SK-N-SH (cell line): ENCODE measurements at regions not wholly inside any gene's neighbourhood (a gene's known extent, or its start where the extent isn't known, plus 50 kb on each side); places are given as distances from the start of the nearest gene placed in this dataset.

Source experiments
- CTCF ChIA-PET: fragments of 300-600, 350-600 bp; formaldehyde crosslinking; extraction: SDS; loops from one replicate; lab custom pipeline; 2021; lab: Yijun Ruan, JAX
- POLR2A ChIA-PET: fragments of 350-600 bp; sonication (Branson Sonifier 250); formaldehyde crosslinking; extraction: SDS; loops from one replicate; lab custom pipeline; 2020; ENCODE audit warnings: antibody characterized with exemption, inconsistent platforms; lab: Yijun Ruan, JAX
- DNase-seq: peaks from one replicate; pipeline ENCODE4 v3.0.0; 2012
- H2AFZ ChIP-seq: fragments of 200-600 bp; sonication (generic); 2 replicates; pipeline ENCODE4 v1.8.1; 2016; ENCODE audit warnings: antibody characterized with exemption, mild to moderate bottlenecking, low read depth
- H3F3A ChIP-seq: fragments of 200-600 bp; sonication (generic); replicated peaks from 2 replicates; pipeline ENCODE3; 2016; ENCODE audit warnings: antibody characterized with exemption, mild to moderate bottlenecking; ENCODE audit not compliant: insufficient read depth
- H3K27ac ChIP-seq, 2 experiments: fragments of 200-500 bp in 1 of 2; fragments of 200-600 bp in 1 of 2; sonication (Bioruptor generic) in 1 of 2; sonication (generic), shearing (Covaris generic) in 1 of 2; 2 replicates each; pipeline versions ENCODE4 v1.5.1 to v1.6.1; 2014 to 2016; ENCODE audit warnings: low read depth in 2 of 2, inconsistent platforms in 1 of 2, low read length in 1 of 2, mild to moderate bottlenecking in 1 of 2, mixed read lengths in 1 of 2
- H3K27me3 ChIP-seq: fragments of 200-600 bp; sonication (generic), shearing (Covaris generic); 2 replicates; pipeline ENCODE4 v1.6.1; 2016; ENCODE audit warnings: mixed run types; ENCODE audit not compliant: insufficient read depth
- H3K36me3 ChIP-seq, 2 experiments: fragments of 200-500 bp in 1 of 2; fragments of 200-600 bp in 1 of 2; sonication (Bioruptor generic) in 1 of 2; sonication (generic) in 1 of 2; replicated peaks in 1 of 2; 2 replicates each; pipeline versions ENCODE3 to v1.5.1; 2014 to 2016; ENCODE audit warnings: low read length in 1 of 2, mild to moderate bottlenecking in 1 of 2; ENCODE audit not compliant: insufficient read depth in 2 of 2, control insufficient read depth in 1 of 2
- H3K4me1 ChIP-seq, 2 experiments: fragments of 200-500 bp in 1 of 2; fragments of 200-600 bp in 1 of 2; sonication (Bioruptor generic) in 1 of 2; sonication (generic), shearing (Covaris generic) in 1 of 2; 2 replicates each; pipeline versions ENCODE4 v1.5.1 to v1.6.1; 2014 to 2016; ENCODE audit warnings: low read depth in 1 of 2, low read length in 1 of 2, mixed run types in 1 of 2; ENCODE audit not compliant: insufficient read depth in 2 of 2, control insufficient read depth in 1 of 2
- H3K4me2 ChIP-seq: fragments of 200-600 bp; sonication (generic), shearing (Covaris generic); 2 replicates; pipeline ENCODE4 v1.6.1; 2017; ENCODE audit warnings: mixed run types
- H3K4me3 ChIP-seq, 2 experiments: fragments of 200-500 bp in 1 of 2; fragments of 200-600 bp in 1 of 2; sonication (Bioruptor generic) in 1 of 2; sonication (generic), shearing (Covaris generic) in 1 of 2; 2 replicates each; pipeline versions ENCODE4 v1.5.1 to v1.8.1; 2014 to 2016; ENCODE audit warnings: low read depth in 2 of 2, inconsistent platforms in 1 of 2, low read length in 1 of 2, mild to moderate bottlenecking in 1 of 2, mixed read lengths in 1 of 2, moderate library complexity in 1 of 2
- H3K79me2 ChIP-seq: fragments of 200-600 bp; sonication (generic); 2 replicates; pipeline ENCODE4 v1.8.1; 2017; ENCODE audit warnings: mild to moderate bottlenecking; ENCODE audit not compliant: insufficient read depth
- H3K9ac ChIP-seq: fragments of 200-600 bp; sonication (generic); 2 replicates; pipeline ENCODE4 v1.6.1; 2017; ENCODE audit warnings: mixed run types
- H3K9me2 ChIP-seq: fragments of 200-600 bp; sonication (generic); 2 replicates; pipeline ENCODE4 v1.6.1; 2017; ENCODE audit warnings: mixed run types
- H3K9me3 ChIP-seq: fragments of 200-600 bp; sonication (generic); 2 replicates; pipeline ENCODE4 v1.6.1; 2017; ENCODE audit warnings: mixed run types, mild to moderate bottlenecking, moderate library complexity
- H4K20me1 ChIP-seq: fragments of 200-600 bp; sonication (generic); 2 replicates; pipeline ENCODE4 v1.6.1; 2017; ENCODE audit warnings: mild to moderate bottlenecking, mixed run types; ENCODE audit not compliant: insufficient read depth
- CHD2 ChIP-seq: fragments of 150-350 bp; IDR thresholded peaks from 2 replicates; pipeline ENCODE4 v1.6.1; 2018; ENCODE audit warnings: low read length; ENCODE audit not compliant: partially characterized antibody
- ELF1 ChIP-seq: IDR thresholded peaks from 2 replicates; pipeline ENCODE4 v1.4.0; 2012
- EZH2phosphoT487 ChIP-seq: fragments of 200-600 bp; sonication (generic); IDR thresholded peaks from 2 replicates; pipeline ENCODE4 v1.6.1; 2017; ENCODE audit warnings: low read depth, mixed run types, mild to moderate bottlenecking, antibody characterized with exemption, moderate library complexity, borderline replicate concordance
- FOSL2 ChIP-seq: IDR thresholded peaks from 2 replicates; pipeline ENCODE4 v1.4.0; 2012; ENCODE audit warnings: low read depth, mild to moderate bottlenecking, moderate library complexity, borderline replicate concordance
- JUND ChIP-seq: IDR thresholded peaks from 2 replicates; pipeline ENCODE4 v1.4.0; 2012
- MEF2A ChIP-seq: IDR thresholded peaks from 2 replicates; pipeline ENCODE4 v1.4.0; 2012; ENCODE audit warnings: low read depth, borderline replicate concordance
- MXI1 ChIP-seq: IDR thresholded peaks from 2 replicates; pipeline ENCODE4 v1.6.1; 2012; ENCODE audit warnings: mild to moderate bottlenecking, low read depth, low read length, improper control_type of control experiment
- NFIC ChIP-seq: IDR thresholded peaks from 2 replicates; pipeline ENCODE4 v1.4.0; 2012; ENCODE audit warnings: borderline replicate concordance
- NRF1 ChIP-seq: IDR thresholded peaks from 2 replicates; pipeline ENCODE4 v1.6.1; 2012; ENCODE audit warnings: low read depth, mild to moderate bottlenecking, low read length
- POLR2AphosphoS5 ChIP-seq: IDR thresholded peaks from 2 replicates; pipeline ENCODE4 v1.6.1; 2012; ENCODE audit warnings: low read depth, low read length
- RFX5 ChIP-seq: IDR thresholded peaks from 2 replicates; pipeline ENCODE4 v1.6.1; 2012; ENCODE audit warnings: mild to moderate bottlenecking, improper control_type of control experiment, low read length
- SMC3 ChIP-seq: IDR thresholded peaks from 2 replicates; pipeline ENCODE4 v1.6.1; 2012; ENCODE audit warnings: low read depth, low read length, improper control_type of control experiment
- TEAD4 ChIP-seq: IDR thresholded peaks from 2 replicates; pipeline ENCODE4 v1.4.0; 2012; ENCODE audit warnings: mild to moderate bottlenecking, borderline replicate concordance; ENCODE audit not compliant: insufficient read depth
- YY1 ChIP-seq: IDR thresholded peaks from 2 replicates; pipeline ENCODE4 v1.4.0; 2012; ENCODE audit warnings: low read depth, mild to moderate bottlenecking
- WGBS: methylation state at CpG from one replicate; pipeline ENCODE4 v1.1.6; 2017; ENCODE audit warnings: low lambda C conversion rate; 5-methylcytosine and 5-hydroxymethylcytosine counted together
- TF ChIP-seq, protein P1 (sequence below): IDR thresholded peaks from 2 replicates; pipeline ENCODE4 v1.4.0; 2012; ENCODE audit warnings: low read depth, borderline replicate concordance
- TF ChIP-seq, protein P2 (sequence below): fragments of 150-350 bp; IDR thresholded peaks from 2 replicates; pipeline ENCODE4 v1.6.1; 2016; ENCODE audit warnings: mild to moderate bottlenecking, low read depth, low read length
- TF ChIP-seq, protein P3 (sequence below): fragments of 150-350 bp; IDR thresholded peaks from 2 replicates; pipeline ENCODE4 v1.6.1; 2017; ENCODE audit warnings: antibody characterized with exemption, low read length, low read depth, borderline replicate concordance
- TF ChIP-seq, protein P4 (sequence below): fragments of 200-600 bp; sonication (generic); IDR thresholded peaks from 2 replicates; pipeline ENCODE4 v1.6.1; 2017; ENCODE audit warnings: antibody characterized with exemption, mild to moderate bottlenecking, moderate library complexity

DNA sequence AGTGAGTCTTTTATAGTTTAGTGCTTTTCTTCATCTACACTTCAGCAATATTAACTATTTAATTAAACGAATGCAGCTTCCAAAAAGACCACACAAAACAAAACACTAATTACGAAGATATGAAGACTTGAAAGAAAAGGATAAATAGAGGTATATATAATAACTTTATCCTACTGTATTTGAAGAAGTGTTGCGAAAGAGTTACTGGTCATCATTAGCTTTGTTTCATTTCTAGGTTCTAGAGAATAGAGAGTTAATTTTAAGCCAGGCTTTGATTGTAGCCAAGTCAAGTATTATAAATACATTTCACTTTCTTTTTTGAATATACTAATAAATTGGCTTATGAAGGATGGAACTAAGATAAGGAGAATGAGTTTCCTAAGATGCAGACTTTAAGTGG lies 416.8 kb upstream of the GBE1 start:
- WGBS: 32% methylated on average over 3 of the region's 3 CpGs
- Histone ChIP-seq H3K9me2 (0 out of 2 replicates have a peak, but pooled peaks cover 4% of the 10 kb centered on the region), H4K20me1 (no peaks in the 10 kb centered on the region), H3K4me1 (no peaks in the 10 kb centered on the region), H2AFZ (no peak overlapping the region), H3K79me2 (no peaks in the 10 kb centered on the region), H3K27ac (no peak overlapping the region), H3K36me3 (no peaks in the 10 kb centered on the region), H3K9me3 (no peaks in the 10 kb centered on the region), H3K9ac (no peak overlapping the region), H3K27me3 (no peaks in the 10 kb centered on the region), H3K4me3 (no peak overlapping the region), H3K4me2 (no peak overlapping the region), H3F3A (no peaks in the 10 kb centered on the region)
- ChIA-PET POLR2A (no interaction called here), CTCF (no interaction called here)
- DNase-seq: no peak
- TF ChIP-seq YY1 (no peak), FOSL2 (no peak), NRF1 (no peak), CHD2 (no peak), ELF1 (no peak), POLR2AphosphoS5 (no peak), SMC3 (no peak), MXI1 (no peak), JUND (no peak), NFIC (no peak), RFX5 (no peak), MEF2A (no peak), TEAD4 (no peak), EZH2phosphoT487 (no peak)
- TF ChIP-seq, protein P1, sequence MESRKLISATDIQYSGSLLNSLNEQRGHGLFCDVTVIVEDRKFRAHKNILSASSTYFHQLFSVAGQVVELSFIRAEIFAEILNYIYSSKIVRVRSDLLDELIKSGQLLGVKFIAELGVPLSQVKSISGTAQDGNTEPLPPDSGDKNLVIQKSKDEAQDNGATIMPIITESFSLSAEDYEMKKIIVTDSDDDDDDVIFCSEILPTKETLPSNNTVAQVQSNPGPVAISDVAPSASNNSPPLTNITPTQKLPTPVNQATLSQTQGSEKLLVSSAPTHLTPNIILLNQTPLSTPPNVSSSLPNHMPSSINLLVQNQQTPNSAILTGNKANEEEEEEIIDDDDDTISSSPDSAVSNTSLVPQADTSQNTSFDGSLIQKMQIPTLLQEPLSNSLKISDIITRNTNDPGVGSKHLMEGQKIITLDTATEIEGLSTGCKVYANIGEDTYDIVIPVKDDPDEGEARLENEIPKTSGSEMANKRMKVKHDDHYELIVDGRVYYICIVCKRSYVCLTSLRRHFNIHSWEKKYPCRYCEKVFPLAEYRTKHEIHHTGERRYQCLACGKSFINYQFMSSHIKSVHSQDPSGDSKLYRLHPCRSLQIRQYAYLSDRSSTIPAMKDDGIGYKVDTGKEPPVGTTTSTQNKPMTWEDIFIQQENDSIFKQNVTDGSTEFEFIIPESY: no peak
- TF ChIP-seq, protein P2, sequence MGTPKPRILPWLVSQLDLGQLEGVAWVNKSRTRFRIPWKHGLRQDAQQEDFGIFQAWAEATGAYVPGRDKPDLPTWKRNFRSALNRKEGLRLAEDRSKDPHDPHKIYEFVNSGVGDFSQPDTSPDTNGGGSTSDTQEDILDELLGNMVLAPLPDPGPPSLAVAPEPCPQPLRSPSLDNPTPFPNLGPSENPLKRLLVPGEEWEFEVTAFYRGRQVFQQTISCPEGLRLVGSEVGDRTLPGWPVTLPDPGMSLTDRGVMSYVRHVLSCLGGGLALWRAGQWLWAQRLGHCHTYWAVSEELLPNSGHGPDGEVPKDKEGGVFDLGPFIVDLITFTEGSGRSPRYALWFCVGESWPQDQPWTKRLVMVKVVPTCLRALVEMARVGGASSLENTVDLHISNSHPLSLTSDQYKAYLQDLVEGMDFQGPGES: no peak
- TF ChIP-seq, protein P3, sequence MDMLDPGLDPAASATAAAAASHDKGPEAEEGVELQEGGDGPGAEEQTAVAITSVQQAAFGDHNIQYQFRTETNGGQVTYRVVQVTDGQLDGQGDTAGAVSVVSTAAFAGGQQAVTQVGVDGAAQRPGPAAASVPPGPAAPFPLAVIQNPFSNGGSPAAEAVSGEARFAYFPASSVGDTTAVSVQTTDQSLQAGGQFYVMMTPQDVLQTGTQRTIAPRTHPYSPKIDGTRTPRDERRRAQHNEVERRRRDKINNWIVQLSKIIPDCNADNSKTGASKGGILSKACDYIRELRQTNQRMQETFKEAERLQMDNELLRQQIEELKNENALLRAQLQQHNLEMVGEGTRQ: no peak
- TF ChIP-seq, protein P4, sequence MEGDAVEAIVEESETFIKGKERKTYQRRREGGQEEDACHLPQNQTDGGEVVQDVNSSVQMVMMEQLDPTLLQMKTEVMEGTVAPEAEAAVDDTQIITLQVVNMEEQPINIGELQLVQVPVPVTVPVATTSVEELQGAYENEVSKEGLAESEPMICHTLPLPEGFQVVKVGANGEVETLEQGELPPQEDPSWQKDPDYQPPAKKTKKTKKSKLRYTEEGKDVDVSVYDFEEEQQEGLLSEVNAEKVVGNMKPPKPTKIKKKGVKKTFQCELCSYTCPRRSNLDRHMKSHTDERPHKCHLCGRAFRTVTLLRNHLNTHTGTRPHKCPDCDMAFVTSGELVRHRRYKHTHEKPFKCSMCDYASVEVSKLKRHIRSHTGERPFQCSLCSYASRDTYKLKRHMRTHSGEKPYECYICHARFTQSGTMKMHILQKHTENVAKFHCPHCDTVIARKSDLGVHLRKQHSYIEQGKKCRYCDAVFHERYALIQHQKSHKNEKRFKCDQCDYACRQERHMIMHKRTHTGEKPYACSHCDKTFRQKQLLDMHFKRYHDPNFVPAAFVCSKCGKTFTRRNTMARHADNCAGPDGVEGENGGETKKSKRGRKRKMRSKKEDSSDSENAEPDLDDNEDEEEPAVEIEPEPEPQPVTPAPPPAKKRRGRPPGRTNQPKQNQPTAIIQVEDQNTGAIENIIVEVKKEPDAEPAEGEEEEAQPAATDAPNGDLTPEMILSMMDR: no peak
